ENCODE measurements at regions not wholly inside any gene's neighbourhood (a gene's known extent, or its start where the extent isn't known, plus 50 kb on each side); places are given as distances from the start of the nearest gene placed in this dataset.
A peak's percentile ranks its signal among the peaks of the same experiment; 100 is the strongest.
"Not testable (repeated sequence)": the region's sequence is repeated elsewhere in the genome, so short reads cannot be mapped to it uniquely, and the experiment has no call there.

DNA sequence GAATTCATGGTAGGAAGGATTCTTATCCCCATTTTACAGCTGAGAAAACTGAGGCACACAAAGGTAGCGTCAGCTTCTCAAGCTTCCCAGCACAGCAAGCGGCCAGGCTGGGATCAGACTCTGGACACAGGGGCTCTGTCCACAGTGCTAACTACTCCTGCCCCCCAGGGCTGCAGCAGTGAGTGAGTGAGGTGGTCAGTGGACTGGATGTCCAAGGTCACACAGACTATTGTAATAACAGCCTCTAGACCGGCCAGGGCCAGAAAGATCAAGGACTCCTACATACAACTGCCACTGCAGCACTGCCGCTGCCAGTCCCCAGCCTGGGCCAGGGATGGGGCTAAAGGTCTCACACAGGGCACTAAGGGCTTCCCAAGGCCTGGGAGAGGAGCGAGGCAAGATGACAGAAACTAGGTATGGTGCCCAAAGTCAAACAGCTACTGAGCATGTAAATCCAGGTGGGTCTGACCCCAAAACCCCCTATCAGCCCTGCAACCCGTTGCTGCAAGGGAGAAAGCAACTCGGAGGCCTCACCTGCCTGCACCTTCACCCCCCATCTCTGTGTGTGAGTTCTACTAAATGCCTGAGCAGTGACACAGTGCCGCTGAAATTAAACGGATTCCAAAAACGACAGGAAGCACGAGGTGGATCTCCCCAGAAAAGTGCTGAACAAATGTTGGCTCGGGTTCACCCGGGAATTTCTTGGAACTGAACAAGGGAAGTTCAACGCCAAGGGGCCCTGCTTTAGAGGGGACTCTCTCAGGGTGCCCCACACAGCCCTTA lies 161.8 kb upstream of the GRK3 start:
- in situ Hi-C loops (cut with HindIII; ENCODE audit: low pct_unique_long_range_greater_than_20kb, low sequenced_read_pairs), result no loop called here
- no peak for DNase-seq (ENCODE audit: low read depth, low spot score)

DNA sequence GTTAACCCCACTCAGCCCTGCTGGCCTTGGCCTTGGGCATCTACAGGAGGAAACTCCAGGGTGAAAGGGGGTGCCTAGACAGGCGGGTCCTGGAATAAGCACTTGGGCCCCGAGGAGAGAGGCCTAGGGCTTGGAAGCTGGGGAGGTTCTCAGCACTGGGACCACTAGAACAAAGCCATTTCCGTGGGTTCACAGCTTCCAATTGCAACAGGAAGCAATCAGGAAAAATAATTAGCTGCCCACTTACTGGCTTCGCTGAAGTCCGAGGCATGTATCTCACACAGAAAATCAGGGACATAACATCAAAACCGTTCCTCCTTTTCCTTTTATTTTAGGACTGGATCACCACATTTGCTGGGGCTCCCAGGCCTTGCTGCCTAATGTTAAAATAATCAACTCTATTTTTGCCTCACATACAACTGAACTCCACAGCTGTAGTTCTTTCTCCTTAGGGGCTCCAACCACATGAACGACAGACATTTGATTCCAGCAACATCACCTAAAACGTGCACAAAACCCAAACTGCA lies 161.1 kb upstream of the GRK3 start:
- no peak for DNase-seq (ENCODE audit: low read depth, low spot score)
- in situ Hi-C loops (cut with HindIII; ENCODE audit: low pct_unique_long_range_greater_than_20kb, low sequenced_read_pairs), result no loop called here

DNA sequence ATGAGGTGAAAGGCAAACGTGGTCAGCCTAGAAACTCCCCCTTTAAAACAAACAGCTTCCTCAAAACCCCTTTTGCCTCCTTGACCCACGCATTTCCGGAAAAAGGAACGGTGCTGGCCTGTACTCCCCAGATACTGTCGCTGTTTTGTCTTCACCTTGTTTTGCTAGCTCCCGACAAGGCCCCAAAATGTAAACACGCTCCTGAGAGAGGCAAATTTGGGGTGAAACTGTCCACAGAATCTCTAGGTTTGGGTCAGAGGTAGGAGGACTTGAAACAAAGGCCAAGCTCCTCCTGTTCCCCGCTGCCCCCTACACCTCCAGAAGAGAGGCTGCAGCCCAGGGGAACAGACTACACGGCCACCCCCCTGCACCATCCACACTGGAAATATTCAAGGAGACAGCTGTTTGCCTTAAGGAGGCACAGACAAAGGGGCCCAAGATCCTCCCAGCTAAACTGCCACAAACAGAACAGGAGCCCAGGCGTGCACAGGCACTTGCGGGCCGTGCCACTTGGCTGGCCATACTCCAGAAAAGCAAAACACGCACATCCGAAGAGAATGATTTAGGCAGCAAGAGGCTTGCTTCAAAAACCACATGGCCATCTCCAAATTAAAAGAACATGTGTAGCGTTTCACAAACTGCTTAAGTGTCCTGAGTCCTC lies 160.5 kb upstream of the GRK3 start:
- in situ Hi-C loops (cut with HindIII; ENCODE audit: low pct_unique_long_range_greater_than_20kb, low sequenced_read_pairs), result no loop called here
- peak; percentile 17 for DNase-seq (ENCODE audit: low read depth, low spot score)

DNA sequence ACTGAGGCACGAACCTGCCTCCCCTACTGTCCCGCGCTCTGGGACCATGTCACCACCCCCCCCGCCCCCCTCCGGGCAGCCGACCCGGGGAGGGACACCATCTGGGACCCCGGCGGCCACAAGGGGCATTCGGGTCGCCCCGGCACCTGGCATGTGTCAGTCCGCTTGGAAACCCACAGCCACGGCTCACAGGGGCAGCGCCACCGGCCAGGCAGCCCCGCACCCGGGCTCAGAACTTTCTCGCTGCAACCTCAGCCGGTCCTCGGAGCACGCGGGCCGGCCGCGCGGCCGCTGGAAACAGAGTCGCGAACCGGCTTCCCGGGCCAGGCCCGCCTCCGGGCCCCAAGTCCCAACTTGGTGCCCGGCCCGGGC lies 159.9 kb upstream of the GRK3 start:
- in situ Hi-C loops (cut with HindIII; ENCODE audit: low pct_unique_long_range_greater_than_20kb, low sequenced_read_pairs), result no loop called here
- DNase-seq (ENCODE audit: low read depth, low spot score), result no peak

DNA sequence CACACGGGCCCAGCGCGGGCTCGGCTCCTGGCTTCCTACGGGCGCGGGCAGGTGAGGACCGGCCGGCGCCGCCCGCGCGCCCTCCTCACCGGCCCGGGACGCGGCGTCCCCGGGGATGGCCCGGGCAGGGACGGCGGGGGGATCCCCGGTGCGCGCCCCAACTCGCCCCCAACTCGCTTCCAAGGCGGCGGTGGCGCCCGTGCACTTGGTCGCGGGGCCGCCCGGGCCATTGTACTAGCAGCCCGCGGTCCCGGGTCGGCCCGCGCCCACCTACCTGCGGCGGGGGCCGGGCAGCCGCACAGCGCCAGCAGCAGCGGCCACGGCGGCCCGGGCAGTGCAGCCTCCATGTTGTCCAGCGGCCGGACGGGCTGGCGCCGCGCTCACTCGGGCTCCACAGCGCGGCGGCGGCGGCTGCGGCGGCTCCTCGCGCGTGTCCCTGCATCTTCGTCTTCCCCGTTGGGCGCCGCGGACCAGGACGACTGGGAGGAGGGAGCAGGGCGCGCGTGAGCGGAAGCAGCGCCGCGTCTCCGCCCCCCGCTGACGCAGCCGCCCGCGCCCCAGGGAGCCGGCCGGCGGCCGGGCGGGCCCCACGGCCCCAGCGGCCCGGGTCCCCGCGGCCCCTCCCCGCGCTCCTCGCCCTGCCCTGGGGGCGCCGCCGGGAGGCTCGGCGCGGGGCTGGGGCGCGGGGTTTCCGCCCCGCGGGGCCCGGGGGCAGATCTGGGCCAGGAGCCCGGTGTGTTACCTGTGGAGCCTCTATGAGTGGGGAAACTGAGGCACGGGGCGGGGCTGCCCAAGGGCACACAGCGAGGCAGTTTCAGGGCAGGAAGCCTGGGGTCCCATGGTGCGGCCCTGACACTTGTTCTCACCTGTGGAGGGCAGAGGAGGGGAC lies 159.3 kb upstream of the GRK3 start:
- peak; percentile 57 for DNase-seq (ENCODE audit: low read depth, low spot score)
- in situ Hi-C loops (cut with HindIII; ENCODE audit: low pct_unique_long_range_greater_than_20kb, low sequenced_read_pairs), result no loop called here

DNA sequence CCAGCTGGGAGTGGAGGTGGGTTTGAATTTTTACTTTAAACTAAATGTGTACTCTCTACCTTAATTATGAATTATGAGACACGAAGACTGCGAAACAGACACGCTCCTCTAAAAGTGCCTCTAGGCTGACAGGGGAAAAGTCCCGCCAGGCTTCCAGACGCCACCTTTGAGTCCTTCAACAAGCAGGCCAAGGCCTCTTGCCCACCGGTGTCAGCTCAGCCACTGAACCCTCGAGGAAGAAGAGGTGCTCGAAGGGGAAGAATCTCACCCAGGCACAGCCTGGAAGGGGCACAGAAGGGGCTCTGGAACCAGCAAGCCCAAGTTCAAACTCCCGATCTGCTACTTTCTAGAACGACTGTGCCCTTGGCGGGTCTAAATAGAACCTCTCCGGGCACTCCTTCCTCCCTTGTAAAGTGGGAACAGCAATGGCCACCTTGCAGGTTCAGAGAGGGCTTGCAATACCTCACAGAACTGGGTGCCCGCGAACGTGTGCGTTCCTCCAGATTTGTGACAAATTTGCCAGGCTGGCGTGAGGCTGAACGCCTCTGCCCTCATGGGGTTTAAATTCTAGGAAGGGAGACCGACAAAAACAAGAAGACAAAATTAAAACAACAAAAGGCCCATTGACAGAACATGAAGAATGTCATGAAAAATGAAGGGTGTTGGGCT lies 158.5 kb upstream of the GRK3 start:
- no peak for DNase-seq (ENCODE audit: low read depth, low spot score)
- in situ Hi-C loops (cut with HindIII; ENCODE audit: low pct_unique_long_range_greater_than_20kb, low sequenced_read_pairs), result no loop called here

DNA sequence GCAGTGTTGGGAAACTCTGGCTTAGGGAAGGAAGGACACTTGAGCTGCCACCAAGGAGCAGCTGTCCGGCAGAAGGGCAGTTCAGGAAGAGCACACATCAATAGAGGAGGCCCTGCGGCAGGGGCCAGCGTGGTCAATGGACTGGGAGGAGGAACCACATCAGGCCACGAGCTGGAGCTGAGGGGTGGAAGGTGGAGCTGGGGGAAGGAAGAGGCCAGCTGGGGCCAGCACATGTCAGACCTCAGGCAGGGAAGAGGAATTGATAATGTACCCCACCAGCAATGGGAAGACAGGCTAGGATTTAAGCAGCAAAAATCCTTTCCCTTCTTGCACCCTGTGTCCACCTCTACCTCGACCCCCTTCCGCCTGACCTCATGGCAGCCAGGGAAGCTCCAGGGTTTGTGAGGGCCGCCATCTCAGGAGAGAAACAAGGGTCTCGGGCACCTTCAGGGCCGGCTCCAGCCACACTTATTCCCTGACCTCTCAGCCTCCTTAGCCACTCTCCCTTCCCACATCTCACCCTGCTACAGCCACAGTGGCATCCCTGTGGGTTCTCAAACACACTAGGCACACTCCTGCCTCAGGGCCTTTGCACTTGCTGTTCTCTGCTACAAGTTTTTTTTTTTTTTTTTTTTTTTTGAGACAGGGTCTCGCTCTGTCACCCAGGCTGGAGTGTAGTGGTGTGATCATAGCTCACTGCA lies 157.8 kb upstream of the GRK3 start:
- in situ Hi-C loops (cut with HindIII; ENCODE audit: low pct_unique_long_range_greater_than_20kb, low sequenced_read_pairs), result no loop called here
- no peak for DNase-seq (ENCODE audit: low read depth, low spot score)

DNA sequence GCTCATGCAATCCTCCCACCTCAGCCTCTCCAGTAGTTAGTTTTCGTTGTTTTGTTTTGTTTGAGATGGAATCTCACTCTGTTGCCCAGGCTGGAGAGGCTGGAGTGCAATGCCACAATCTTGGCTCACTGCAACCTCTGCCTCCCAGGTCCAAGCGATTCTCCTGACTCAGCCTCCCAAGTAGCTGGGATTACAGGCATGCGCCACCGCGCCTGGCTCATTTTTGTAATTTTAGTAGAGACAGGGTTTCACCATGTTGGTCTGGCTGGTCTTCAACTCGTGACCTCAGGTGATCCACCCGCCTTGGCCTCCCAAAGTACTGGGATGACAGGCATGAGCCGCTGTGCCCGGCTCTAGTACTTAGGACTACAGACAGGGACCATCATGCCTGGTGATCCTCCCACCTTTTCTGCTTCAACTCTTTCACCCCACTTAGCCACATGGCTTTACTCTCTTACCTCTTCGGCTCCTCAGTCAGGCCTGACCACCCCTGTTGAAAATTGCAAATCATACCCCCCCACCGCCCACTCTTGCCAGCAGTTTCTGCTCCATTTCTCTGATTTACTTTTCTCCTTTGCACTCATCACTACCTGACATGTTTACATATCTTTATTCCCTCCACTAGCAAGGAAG lies 157.1 kb upstream of the GRK3 start:
- no peak for DNase-seq (ENCODE audit: low read depth, low spot score)
- in situ Hi-C loops (cut with HindIII; ENCODE audit: low pct_unique_long_range_greater_than_20kb, low sequenced_read_pairs), result no loop called here

DNA sequence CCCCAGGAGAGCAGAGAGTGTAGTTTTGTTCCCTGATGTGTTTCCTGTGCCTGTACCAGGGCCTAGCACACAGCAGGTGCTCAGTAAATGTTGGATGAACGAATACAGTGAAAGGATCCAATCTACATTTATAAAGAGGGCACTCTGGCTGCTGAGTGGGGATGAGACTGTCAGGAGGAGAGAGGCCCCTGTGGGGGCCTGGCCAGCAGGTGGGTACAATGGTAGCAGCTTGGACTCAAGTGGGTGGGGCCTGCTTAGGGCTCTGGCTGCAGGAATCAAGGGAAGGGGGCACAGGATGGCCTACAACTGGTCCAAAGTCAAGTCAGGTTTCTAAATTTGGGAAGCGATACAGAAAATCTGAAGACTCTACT lies 156.6 kb upstream of the GRK3 start:
- in situ Hi-C loops (cut with HindIII; ENCODE audit: low pct_unique_long_range_greater_than_20kb, low sequenced_read_pairs), result no loop called here
- DNase-seq (ENCODE audit: low read depth, low spot score), result no peak

DNA sequence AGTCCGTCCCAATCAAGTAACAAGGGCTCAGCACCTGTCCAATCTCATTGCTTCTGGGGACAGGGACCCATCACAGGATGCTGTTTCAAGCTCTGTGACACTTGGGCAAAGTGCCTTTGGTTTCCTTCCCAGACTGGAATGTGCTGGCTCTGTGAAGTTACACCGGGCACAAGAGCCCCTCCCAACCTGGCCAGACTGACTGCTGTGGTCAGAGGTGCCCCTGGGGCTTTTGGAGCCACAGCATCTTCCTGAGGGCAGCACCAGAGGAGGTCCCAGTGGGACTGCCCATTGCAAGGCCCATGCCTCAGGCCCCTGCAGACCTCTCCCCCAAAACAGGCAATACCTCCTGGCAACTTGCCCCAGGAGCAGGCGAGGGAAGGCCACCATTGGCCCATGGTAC lies 155.2 kb upstream of the GRK3 start:
- in situ Hi-C loops (cut with HindIII; ENCODE audit: low pct_unique_long_range_greater_than_20kb, low sequenced_read_pairs), result no loop called here
- no peak for DNase-seq (ENCODE audit: low read depth, low spot score)

DNA sequence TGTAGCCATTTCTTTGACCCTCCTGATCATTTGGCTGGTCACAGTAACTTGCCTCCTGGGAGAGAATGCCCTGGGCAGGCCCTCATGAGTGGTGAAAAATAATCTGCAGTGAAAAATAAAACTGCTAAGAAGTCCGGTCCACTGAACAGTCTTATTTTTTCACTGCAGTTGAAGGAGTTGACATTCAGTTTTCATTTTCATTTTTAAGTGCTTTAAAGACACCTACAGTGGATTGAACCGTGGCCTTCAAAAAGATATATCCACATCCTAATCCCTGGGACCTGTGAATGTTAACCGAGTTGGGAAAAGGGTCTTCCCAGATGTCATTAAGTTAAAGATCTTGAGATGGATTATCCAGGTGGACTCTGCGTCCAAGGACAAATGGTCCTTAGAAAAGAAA lies 153.6 kb upstream of the GRK3 start:
- in situ Hi-C loops (cut with HindIII; ENCODE audit: low pct_unique_long_range_greater_than_20kb, low sequenced_read_pairs), result no loop called here
- DNase-seq (ENCODE audit: low read depth, low spot score), result no peak

DNA sequence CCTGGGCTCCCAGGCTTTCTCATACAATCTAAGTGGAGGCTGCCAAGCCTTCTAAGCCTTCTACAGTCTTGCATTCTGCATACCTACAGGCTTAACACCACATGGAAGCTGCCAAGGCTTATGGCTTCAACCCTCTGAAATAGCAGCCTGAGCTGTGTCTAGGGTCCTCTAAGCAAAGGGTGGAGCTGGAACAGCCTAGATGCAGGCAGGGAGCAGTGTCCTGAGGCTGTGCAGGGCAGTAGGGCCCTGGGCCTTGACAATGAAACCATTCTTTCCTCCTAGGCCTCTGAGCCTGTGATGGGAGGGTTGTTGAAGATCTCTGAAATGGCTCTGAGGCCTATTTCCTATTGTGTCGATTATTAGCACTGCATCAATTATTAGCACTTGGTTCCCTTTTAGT lies 150.9 kb upstream of the GRK3 start:
- in situ Hi-C loops (cut with HindIII; ENCODE audit: low pct_unique_long_range_greater_than_20kb, low sequenced_read_pairs), result no loop called here

DNA sequence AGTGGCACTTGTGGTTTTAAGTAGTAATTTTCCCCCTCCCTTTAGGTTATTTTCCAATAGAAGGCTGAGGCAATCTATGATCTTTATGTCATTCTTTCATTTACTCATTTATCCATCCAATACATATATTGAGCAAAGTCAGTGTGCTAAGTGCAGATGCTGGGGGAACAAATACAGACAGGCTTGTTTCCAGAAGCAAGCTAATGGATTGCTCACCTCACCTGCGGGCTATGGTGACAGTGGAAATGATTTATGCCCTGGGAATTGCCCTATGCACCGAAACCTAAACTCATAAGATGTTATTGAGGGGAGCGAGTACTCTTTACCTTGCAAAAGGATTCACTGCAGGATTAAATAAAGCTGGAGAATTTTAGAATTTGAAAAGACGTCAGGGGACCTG lies 148.7 kb upstream of the GRK3 start:
- DNase-seq (ENCODE audit: low read depth, low spot score); in situ Hi-C loops (cut with HindIII; ENCODE audit: low pct_unique_long_range_greater_than_20kb, low sequenced_read_pairs): not testable (repeated sequence)

More for the DNA sequence above, 150.9 kb upstream of the GRK3 start:
- no peak for DNase-seq (ENCODE audit: low read depth, low spot score)

DNA sequence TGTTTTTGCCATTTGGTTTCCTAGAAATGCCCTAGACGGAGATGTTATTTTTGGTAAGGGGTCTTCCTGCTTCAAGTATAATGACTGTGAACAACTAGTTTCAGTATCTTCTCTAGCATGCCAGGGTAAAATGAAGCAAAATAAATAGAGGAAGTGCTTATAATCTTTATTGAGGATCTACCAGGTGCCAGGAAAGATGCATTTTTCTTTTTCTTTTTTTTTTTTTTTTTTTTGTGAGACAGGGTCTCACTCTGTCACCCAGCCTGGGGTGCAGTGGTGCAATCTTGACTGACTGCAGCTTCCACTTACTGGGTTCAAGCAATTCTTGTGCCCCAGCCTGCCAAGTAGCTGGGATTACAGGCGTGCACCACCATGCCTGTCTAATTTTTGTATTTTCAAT lies 146.6 kb upstream of the GRK3 start:
- in situ Hi-C loops (cut with HindIII; ENCODE audit: low pct_unique_long_range_greater_than_20kb, low sequenced_read_pairs); DNase-seq (ENCODE audit: low read depth, low spot score): not testable (repeated sequence)

DNA sequence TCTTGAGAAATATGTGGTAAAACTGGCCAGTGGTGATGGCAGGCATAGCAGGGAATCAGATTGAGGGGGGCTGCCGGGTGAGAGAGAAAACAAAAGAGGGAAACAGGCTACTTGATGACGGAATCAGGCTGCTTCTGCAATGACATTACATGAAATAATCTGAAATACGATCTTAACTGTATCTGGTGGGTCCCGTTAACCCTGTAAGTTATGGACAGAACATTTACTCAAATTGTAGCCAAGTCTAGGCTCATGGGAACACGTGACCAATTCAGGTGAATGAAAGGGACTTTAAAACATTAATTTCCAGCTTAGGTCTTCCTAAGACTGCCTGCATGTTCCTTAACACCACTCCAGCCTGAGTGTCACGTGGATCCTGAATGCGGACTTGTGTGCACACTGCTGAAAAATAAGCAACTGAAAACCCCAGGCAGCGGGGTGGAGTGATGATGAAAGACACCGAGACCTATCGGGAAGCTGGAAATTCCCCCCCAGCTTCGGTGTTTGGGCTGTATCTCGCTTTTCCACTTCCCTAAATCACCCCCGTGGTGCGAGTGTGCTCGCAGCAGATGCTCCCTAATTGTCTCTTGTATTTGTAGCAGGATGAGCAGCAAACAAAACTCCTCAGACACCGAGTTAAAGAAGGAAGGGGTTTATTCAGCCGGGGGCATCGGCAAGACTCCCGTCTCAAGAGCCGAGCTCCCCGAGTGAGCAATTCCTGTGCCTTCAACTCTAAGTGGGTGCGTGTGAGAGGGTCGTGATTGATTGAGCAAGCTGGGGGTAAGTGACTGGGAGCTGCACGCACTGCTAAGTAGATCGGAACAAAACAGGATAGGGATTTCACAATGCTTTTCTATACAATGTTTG lies 145.0 kb upstream of the GRK3 start:
- in situ Hi-C loops (cut with HindIII; ENCODE audit: low pct_unique_long_range_greater_than_20kb, low sequenced_read_pairs), result no loop called here

DNA sequence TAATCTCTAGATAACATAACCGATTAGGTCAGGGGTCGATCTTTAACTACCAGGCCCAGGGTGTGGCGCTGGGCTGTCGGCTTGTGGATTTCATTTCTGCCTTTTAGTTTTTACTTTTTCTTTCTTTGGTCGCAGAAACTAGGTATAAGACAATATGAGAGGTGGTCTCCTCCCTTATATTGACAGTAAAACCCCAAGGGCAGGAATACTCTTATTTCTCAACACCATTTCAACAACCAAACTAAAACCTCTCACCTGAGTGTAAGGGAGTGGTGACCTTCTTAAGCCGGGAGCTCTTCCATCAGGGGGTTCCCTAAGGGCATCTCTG lies 144.4 kb upstream of the GRK3 start:
- in situ Hi-C loops (cut with HindIII; ENCODE audit: low pct_unique_long_range_greater_than_20kb, low sequenced_read_pairs); DNase-seq (ENCODE audit: low read depth, low spot score): not testable (repeated sequence)

More for the DNA sequence above, 145.0 kb upstream of the GRK3 start:
- DNase-seq (ENCODE audit: low read depth, low spot score), result no peak
